ENCODE measurements at regions not wholly inside any gene's neighbourhood (a gene's known extent, or its start where the extent isn't known, plus 50 kb on each side); places are given as distances from the start of the nearest gene placed in this dataset.

DNA sequence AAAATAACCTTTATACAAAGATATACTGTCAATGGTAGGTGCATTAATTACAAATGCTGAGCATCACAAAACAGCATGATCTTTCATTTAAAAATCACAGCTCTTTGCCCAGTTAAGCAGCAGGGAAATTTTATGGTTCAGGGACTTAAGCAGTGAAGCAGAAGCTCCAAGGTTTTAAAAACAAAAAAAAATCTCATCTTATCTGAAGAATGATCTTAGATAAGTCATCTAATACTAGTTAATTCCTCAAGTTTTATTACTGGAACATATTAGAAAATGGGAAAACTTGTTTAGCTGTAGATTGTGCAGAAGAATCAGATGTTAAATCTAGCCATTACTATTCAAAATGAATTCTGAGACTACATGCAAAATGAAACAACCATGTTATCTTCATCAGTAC, 289.9 kb downstream of the GASK1B start:
- Histone ChIP-seq H3K27me3 (ENCODE audit: control insufficient read depth in 1 of 2, insufficient read depth in 2 of 2, low read length in 1 of 2) (no peaks in the 10 kb centered on the region), H3K4me1 (ENCODE audit: control insufficient read depth in 1 of 2, insufficient read depth in 2 of 2, low read length in 2 of 2) (peaks cover 0 to 2% of the 10 kb centered on the region in 2 donors), H3K27ac (ENCODE audit: low read depth in 1 of 2, low read length in 2 of 2) (no peak overlapping the region), H3K4me3 (ENCODE audit: low read length in 2 of 2) (no peak overlapping the region), H3K9me3 (ENCODE audit: control insufficient read depth, low read length) (no peaks in the 10 kb centered on the region), H3K36me3 (ENCODE audit: control insufficient read depth in 1 of 2, insufficient read depth in 2 of 2, low read length in 1 of 2) (no peaks in the 10 kb centered on the region)
- ATAC-seq (ENCODE audit: low FRiP score): no peak
- intact Hi-C loops (cut with DNase I): no loop called here
- no peak for DNase-seq

DNA sequence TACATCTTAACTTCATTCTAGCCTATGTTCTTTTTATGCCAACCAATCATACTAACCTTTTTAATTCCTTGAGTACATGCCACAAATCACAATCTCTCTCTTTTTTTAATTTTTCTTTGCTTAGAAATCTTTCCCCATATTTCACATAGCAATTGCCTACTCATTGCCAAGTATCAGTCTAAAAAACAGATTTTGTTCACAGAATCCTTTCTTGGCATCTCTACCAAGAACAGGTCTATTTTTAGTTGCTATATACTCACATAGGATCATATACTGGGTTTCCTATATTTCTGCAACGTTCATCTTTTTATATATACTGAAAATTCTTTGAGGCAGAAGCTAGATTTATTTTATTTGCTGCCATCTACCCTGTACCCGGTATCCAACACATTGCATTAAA, 292.1 kb downstream of the GASK1B start:
- Histone ChIP-seq H3K4me1 (ENCODE audit: control insufficient read depth in 1 of 2, insufficient read depth in 2 of 2, low read length in 2 of 2) (no peaks in the 10 kb centered on the region), H3K9me3 (ENCODE audit: control insufficient read depth, low read length) (no peaks in the 10 kb centered on the region), H3K27me3 (ENCODE audit: control insufficient read depth in 1 of 2, insufficient read depth in 2 of 2, low read length in 1 of 2) (no peaks in the 10 kb centered on the region), H3K4me3 (ENCODE audit: low read length in 2 of 2) (no peak overlapping the region), H3K36me3 (ENCODE audit: control insufficient read depth in 1 of 2, insufficient read depth in 2 of 2, low read length in 1 of 2) (no peaks in the 10 kb centered on the region), H3K27ac (ENCODE audit: low read depth in 1 of 2, low read length in 2 of 2) (no peak overlapping the region)
- DNase-seq (no peak), ATAC-seq (ENCODE audit: low FRiP score) (no peak)
- intact Hi-C loops (cut with DNase I): no loop called here
- WGBS, 2 donors: 25 to 39% methylated on average over 2 of the region's 2 CpGs

DNA sequence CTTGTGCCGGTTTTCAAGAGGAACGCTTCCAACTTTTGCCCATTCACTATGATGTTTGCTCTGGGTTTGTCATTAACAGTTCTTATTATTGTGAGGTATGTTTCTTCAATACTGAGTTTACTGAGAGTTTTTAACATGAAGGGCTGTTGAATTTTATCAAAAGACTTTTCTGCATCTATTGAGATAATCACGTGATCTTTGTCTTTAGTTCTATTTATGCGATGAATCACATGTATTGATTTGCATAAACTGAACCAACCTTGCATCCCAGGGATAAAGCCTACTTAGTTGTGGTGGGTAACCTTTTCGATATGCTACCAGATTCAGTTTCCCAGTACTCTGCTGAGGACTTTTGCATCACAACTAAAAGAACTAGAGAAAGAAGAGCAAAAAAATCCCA, 318.0 kb downstream of the GASK1B start:
- 96 to 97% methylated on average over 5 of the region's 5 CpGs for WGBS, 2 donors
- Histone ChIP-seq H3K27ac (ENCODE audit: low read depth in 1 of 2, low read length in 2 of 2) (no peak overlapping the region), H3K36me3 (ENCODE audit: control insufficient read depth in 1 of 2, insufficient read depth in 2 of 2, low read length in 1 of 2) (no peaks in the 10 kb centered on the region), H3K27me3 (ENCODE audit: control insufficient read depth in 1 of 2, insufficient read depth in 2 of 2, low read length in 1 of 2) (no peaks in the 10 kb centered on the region), H3K4me1 (ENCODE audit: control insufficient read depth in 1 of 2, insufficient read depth in 2 of 2, low read length in 2 of 2) (no peaks in the 10 kb centered on the region), H3K9me3 (ENCODE audit: control insufficient read depth, low read length) (no peaks in the 10 kb centered on the region), H3K4me3 (ENCODE audit: low read length in 2 of 2) (no peak overlapping the region)
- intact Hi-C loops (cut with DNase I): no loop called here
- ATAC-seq (ENCODE audit: low FRiP score) (no peak), DNase-seq (no peak)

DNA sequence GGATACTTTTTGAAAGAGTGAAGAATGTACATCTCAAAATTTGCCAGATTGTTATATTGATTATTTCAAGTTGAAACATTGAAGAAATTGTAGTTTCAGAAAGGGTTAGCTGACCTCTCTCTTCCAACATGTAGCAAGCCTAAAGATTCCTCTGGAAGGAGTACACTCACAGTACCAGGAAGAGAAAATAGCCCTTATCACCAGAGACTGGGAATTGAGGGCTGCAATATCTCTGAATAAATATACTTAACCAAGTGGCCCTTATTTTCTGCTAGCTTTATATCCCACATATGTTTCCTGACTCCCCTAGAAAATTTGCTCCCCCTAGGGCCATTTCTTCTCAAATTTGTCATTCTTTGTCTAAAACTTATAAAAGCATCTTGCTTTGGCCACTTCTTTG, 332.2 kb downstream of the GASK1B start:
- H3K36me3 ChIP-seq (ENCODE audit: control insufficient read depth in 1 of 2, insufficient read depth in 2 of 2, low read length in 1 of 2): no peaks in the 10 kb centered on the region
- H3K27me3 ChIP-seq (ENCODE audit: control insufficient read depth in 1 of 2, insufficient read depth in 2 of 2, low read length in 1 of 2): no peaks in the 10 kb centered on the region
- H3K4me3 ChIP-seq (ENCODE audit: low read length in 2 of 2): no peak overlapping the region
- intact Hi-C loops (cut with DNase I): no loop called here
- H3K9me3 ChIP-seq (ENCODE audit: control insufficient read depth, low read length): no peaks in the 10 kb centered on the region
- H3K27ac ChIP-seq (ENCODE audit: low read depth in 1 of 2, low read length in 2 of 2): no peak overlapping the region
- no peaks in the 10 kb centered on the region for H3K4me1 ChIP-seq (ENCODE audit: control insufficient read depth in 1 of 2, insufficient read depth in 2 of 2, low read length in 2 of 2)
- DNase-seq (no peak), ATAC-seq (ENCODE audit: low FRiP score) (no peak)

DNA sequence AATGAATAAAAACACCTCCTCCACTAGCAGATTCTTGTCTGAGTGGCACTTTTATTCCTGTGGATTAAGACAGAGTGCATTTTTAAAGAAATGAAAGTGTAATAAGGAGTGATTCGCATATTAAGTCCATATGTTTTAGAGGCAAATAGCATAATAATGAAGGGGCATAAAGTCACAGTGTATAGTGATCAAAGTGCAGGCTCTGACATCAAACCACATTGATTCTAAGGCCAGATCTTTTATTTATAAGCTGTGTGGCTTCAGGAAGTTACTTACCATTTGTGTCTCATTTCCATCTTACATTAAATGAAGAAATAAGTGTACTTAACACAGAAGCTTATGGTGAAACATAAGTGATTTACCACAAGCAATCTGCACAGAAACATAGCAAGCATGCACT, 332.8 kb downstream of the GASK1B start:
- 98 to 100% methylated on average over 1 of the region's 1 CpG for WGBS, 2 donors
- intact Hi-C loops (cut with DNase I): no loop called here
- no peaks in the 10 kb centered on the region for H3K4me1 ChIP-seq (ENCODE audit: control insufficient read depth in 1 of 2, insufficient read depth in 2 of 2, low read length in 2 of 2)

DNA sequence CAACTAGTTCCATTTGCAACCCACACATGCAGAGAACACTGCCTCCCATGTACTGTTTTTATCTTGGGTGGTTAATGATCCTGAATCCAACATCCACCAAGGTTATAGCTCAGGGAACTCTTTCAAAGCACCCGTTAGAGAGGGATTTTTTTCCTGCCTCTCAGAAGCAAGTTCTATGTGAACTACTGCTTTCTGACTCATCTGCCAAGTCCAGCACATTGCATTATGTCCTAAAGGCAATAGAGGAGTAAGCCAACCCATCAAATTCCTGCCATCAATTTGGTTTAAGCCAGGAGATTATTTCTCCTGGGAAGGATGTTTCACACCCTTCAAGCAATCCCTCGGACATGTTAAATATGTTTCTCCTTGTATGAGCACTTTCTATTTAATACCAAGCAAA, 334.5 kb downstream of the GASK1B start:
- WGBS, 2 donors: 13 to 21% methylated on average over 2 of the region's 2 CpGs
- no peak overlapping the region for H3K27ac ChIP-seq (ENCODE audit: low read depth in 1 of 2, low read length in 2 of 2)
- H3K4me1 ChIP-seq (ENCODE audit: control insufficient read depth in 1 of 2, insufficient read depth in 2 of 2, low read length in 2 of 2): no peaks in the 10 kb centered on the region
- H3K4me3 ChIP-seq (ENCODE audit: low read length in 2 of 2): no peak overlapping the region
- H3K27me3 ChIP-seq (ENCODE audit: control insufficient read depth in 1 of 2, insufficient read depth in 2 of 2, low read length in 1 of 2): no peaks in the 10 kb centered on the region
- no peak for ATAC-seq (ENCODE audit: low FRiP score)
- H3K9me3 ChIP-seq (ENCODE audit: control insufficient read depth, low read length): no peaks in the 10 kb centered on the region
- DNase-seq: no peak
- intact Hi-C loops (cut with DNase I): no loop called here
- H3K36me3 ChIP-seq (ENCODE audit: control insufficient read depth in 1 of 2, insufficient read depth in 2 of 2, low read length in 1 of 2): no peaks in the 10 kb centered on the region

More for the DNA sequence above, 332.8 kb downstream of the GASK1B start:
- DNase-seq (no peak), ATAC-seq (ENCODE audit: low FRiP score) (no peak)
- no peaks in the 10 kb centered on the region for H3K27me3 ChIP-seq (ENCODE audit: control insufficient read depth in 1 of 2, insufficient read depth in 2 of 2, low read length in 1 of 2)
- no peaks in the 10 kb centered on the region for H3K9me3 ChIP-seq (ENCODE audit: control insufficient read depth, low read length)
- H3K36me3 ChIP-seq (ENCODE audit: control insufficient read depth in 1 of 2, insufficient read depth in 2 of 2, low read length in 1 of 2): no peaks in the 10 kb centered on the region
- H3K27ac ChIP-seq (ENCODE audit: low read depth in 1 of 2, low read length in 2 of 2): no peak overlapping the region
- H3K4me3 ChIP-seq (ENCODE audit: low read length in 2 of 2): no peak overlapping the region

DNA sequence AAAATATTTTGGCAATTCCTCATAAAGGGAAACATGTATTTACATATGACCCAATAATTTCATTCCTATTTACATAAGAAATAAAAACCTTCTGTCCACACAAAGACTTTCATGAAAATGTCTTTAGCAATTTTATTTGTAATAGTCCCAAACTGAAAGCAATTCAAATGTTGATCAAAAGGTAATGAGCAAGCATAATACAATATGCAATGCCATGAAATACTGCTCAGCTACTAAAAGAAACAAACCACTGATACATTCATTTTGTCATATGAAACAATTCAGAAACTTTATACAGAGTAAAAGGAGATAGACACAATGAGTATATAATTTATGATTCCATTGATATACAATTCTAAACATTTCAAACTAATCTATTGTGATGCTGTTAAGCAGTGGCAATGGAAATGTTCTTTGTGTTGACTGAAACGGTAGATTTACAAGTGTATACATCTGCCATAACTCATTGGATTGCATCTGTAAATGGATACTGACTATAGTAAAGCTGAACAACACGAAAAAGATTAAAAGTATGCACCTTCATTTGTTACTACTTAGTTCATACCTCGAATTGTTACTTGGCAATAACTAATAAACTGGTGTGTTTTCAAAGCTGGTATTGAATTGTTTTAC, 335.6 kb downstream of the GASK1B start:
- intact Hi-C loops (cut with DNase I): no loop called here
- no peak for DNase-seq
- H3K4me3 ChIP-seq (ENCODE audit: low read length in 2 of 2): no peak overlapping the region
- ATAC-seq (ENCODE audit: low FRiP score): no peak
- H3K27ac ChIP-seq (ENCODE audit: low read depth in 1 of 2, low read length in 2 of 2): no peak overlapping the region
- 69 to 78% methylated on average over 3 of the region's 3 CpGs for WGBS, 2 donors
- no peaks in the 10 kb centered on the region for H3K4me1 ChIP-seq (ENCODE audit: control insufficient read depth in 1 of 2, insufficient read depth in 2 of 2, low read length in 2 of 2)
- H3K9me3 ChIP-seq (ENCODE audit: control insufficient read depth, low read length): no peaks in the 10 kb centered on the region
- no peaks in the 10 kb centered on the region for H3K36me3 ChIP-seq (ENCODE audit: control insufficient read depth in 1 of 2, insufficient read depth in 2 of 2, low read length in 1 of 2)
- H3K27me3 ChIP-seq (ENCODE audit: control insufficient read depth in 1 of 2, insufficient read depth in 2 of 2, low read length in 1 of 2): no peaks in the 10 kb centered on the region

DNA sequence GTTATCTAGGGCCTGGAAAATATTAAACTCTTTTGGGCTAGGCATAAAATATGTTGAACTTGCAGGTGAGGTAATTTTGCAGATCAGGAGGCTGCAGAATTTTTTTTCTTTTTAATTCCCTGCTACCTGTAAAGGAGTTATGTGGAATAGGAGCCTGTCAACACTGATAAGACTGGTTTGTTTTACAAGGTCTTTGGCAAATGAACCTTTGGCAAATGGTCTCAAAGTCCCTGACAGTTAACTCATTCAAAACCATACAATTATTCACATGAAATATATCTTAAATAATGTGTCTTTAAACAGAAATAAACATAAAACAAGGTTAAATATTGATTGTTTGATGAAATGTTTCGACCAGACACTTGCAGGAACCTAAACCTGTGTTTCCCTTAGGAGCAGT, 340.2 kb downstream of the GASK1B start:
- H3K27me3 ChIP-seq (ENCODE audit: control insufficient read depth in 1 of 2, insufficient read depth in 2 of 2, low read length in 1 of 2): no peaks in the 10 kb centered on the region
- intact Hi-C loops (cut with DNase I): no loop called here
- H3K4me3 ChIP-seq (ENCODE audit: low read length in 2 of 2): no peak overlapping the region
- H3K27ac ChIP-seq (ENCODE audit: low read depth in 1 of 2, low read length in 2 of 2): no peak overlapping the region
- no peaks in the 10 kb centered on the region for H3K36me3 ChIP-seq (ENCODE audit: control insufficient read depth in 1 of 2, insufficient read depth in 2 of 2, low read length in 1 of 2)
- no peaks in the 10 kb centered on the region for H3K4me1 ChIP-seq (ENCODE audit: control insufficient read depth in 1 of 2, insufficient read depth in 2 of 2, low read length in 2 of 2)
- no peak for DNase-seq
- WGBS, 2 donors: 92 to 94% methylated on average over 1 of the region's 1 CpG
- no peaks in the 10 kb centered on the region for H3K9me3 ChIP-seq (ENCODE audit: control insufficient read depth, low read length)
- no peak for ATAC-seq (ENCODE audit: low FRiP score)

DNA sequence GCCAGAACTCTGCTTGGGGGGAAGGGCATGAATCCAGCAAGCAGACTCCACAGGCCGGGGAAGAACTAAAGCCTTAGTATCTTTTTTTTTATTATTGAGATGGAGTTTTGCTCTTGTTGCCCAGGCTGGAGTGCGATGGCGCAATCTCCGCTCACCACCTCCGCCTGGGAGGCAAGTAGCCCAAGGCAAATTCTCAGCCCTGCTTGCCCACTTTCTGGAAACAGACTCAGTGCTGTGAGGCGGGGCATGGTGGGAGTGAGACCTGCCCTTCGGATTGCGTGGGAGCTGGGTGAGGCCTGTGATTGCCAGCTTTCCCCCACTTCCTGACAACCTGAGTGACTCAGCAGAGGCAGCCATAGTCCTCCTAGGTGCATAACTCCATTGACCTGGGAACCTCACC, 348.8 kb downstream of the GASK1B start:
- Histone ChIP-seq H3K9me3 (ENCODE audit: control insufficient read depth, low read length) (no peaks in the 10 kb centered on the region), H3K27ac (ENCODE audit: low read depth in 1 of 2, low read length in 2 of 2) (no peak overlapping the region), H3K27me3 (ENCODE audit: control insufficient read depth in 1 of 2, insufficient read depth in 2 of 2, low read length in 1 of 2) (no peaks in the 10 kb centered on the region), H3K4me1 (ENCODE audit: control insufficient read depth in 1 of 2, insufficient read depth in 2 of 2, low read length in 2 of 2) (no peaks in the 10 kb centered on the region), H3K4me3 (ENCODE audit: low read length in 2 of 2) (no peak overlapping the region), H3K36me3 (ENCODE audit: control insufficient read depth in 1 of 2, insufficient read depth in 2 of 2, low read length in 1 of 2) (no peaks in the 10 kb centered on the region)
- 97 to 98% methylated on average over 8 of the region's 8 CpGs for WGBS, 2 donors
- intact Hi-C loops (cut with DNase I): no loop called here
- DNase-seq (no peak), ATAC-seq (ENCODE audit: low FRiP score) (no peak)

Data from aorta (tissue), 5 donors.